IPS-20b (cell line): ENCODE measurements at regions not wholly inside any gene's neighbourhood (a gene's known extent, or its start where the extent isn't known, plus 50 kb on each side); places are given as distances from the start of the nearest gene placed in this dataset.

Experiments
- H3K27ac ChIP-seq: one replicate; pipeline ENCODE4 v1.5.1; 2013; ENCODE audit warnings: low read length
- H3K27me3 ChIP-seq: 2 replicates; pipeline ENCODE4 v1.6.1; 2013; ENCODE audit warnings: mild to moderate bottlenecking, low read length, inconsistent platforms; ENCODE audit not compliant: insufficient read depth
- H3K36me3 ChIP-seq: 2 replicates; pipeline ENCODE4 v1.6.1; 2013; ENCODE audit warnings: low read depth, mild to moderate bottlenecking, inconsistent platforms, low read length, moderate library complexity; ENCODE audit not compliant: insufficient read depth
- H3K4me1 ChIP-seq: 2 replicates; pipeline ENCODE4 v1.6.1; 2013; ENCODE audit warnings: mild to moderate bottlenecking, control low read depth, inconsistent platforms, low read length, moderate library complexity; ENCODE audit not compliant: insufficient read depth
- H3K4me3 ChIP-seq: 2 replicates; pipeline ENCODE4 v1.5.1; 2013; ENCODE audit warnings: mild to moderate bottlenecking, low read length, inconsistent platforms
- H3K9ac ChIP-seq: 2 replicates; pipeline ENCODE4 v1.6.1; 2013; ENCODE audit warnings: low read depth, mild to moderate bottlenecking, inconsistent platforms, low read length, moderate library complexity
- H3K9me3 ChIP-seq: 2 replicates; pipeline ENCODE4 v1.6.1; 2013; ENCODE audit warnings: mild to moderate bottlenecking, low read depth, low read length, inconsistent platforms; ENCODE audit not compliant: insufficient read depth

GRCh38 chr4:136680271-136680670 lies 852.0 kb downstream of the PCDH18 start:
- Histone ChIP-seq H3K27me3 (no peaks in the 10 kb centered on the region), H3K36me3 (no peaks in the 10 kb centered on the region), H3K9me3 (no peaks in the 10 kb centered on the region), H3K9ac (no peak overlapping the region), H3K4me3 (no peak overlapping the region), H3K4me1 (no peaks in the 10 kb centered on the region), H3K27ac (no peak overlapping the region)

GRCh38 chr4:136670265-136670664 lies 862.0 kb downstream of the PCDH18 start:
- H3K4me1 ChIP-seq, result no peaks in the 10 kb centered on the region
- no peaks in the 10 kb centered on the region for H3K27me3 ChIP-seq
- H3K27ac ChIP-seq, result no peak overlapping the region
- no peak overlapping the region for H3K9ac ChIP-seq
- H3K4me3 ChIP-seq, result no peak overlapping the region
- no peaks in the 10 kb centered on the region for H3K9me3 ChIP-seq
- no peaks in the 10 kb centered on the region for H3K36me3 ChIP-seq

GRCh38 chr4:136664988-136665387 lies 867.3 kb downstream of the PCDH18 start:
- Histone ChIP-seq H3K36me3 (no peaks in the 10 kb centered on the region), H3K4me3 (no peak overlapping the region), H3K27ac (no peak overlapping the region), H3K27me3 (no peaks in the 10 kb centered on the region), H3K9me3 (0 out of 2 replicates have a peak, but pooled peaks cover 4% of the 10 kb centered on the region), H3K4me1 (no peaks in the 10 kb centered on the region), H3K9ac (no peak overlapping the region)

- Histone ChIP-seq H3K9ac (no peak overlapping the region), H3K36me3 (no peaks in the 10 kb centered on the region), H3K27ac (no peak overlapping the region), H3K4me3 (no peak overlapping the region), H3K4me1 (no peaks in the 10 kb centered on the region), H3K27me3 (no peaks in the 10 kb centered on the region), H3K9me3 (0 out of 2 replicates have a peak, but pooled peaks cover 5% of the 10 kb centered on the region)
These were observed 869.8 kb downstream of the PCDH18 start for GRCh38 chr4:136662539-136662938.

- H3K36me3 ChIP-seq, result no peaks in the 10 kb centered on the region
- H3K9ac ChIP-seq, result no peak overlapping the region
- no peaks in the 10 kb centered on the region for H3K27me3 ChIP-seq
- H3K9me3 ChIP-seq, result no peaks in the 10 kb centered on the region
- H3K27ac ChIP-seq, result no peak overlapping the region
- H3K4me3 ChIP-seq, result no peak overlapping the region
- no peaks in the 10 kb centered on the region for H3K4me1 ChIP-seq
These were observed 878.5 kb downstream of the PCDH18 start for GRCh38 chr4:136653640-136654406.

- no peak overlapping the region for H3K27ac ChIP-seq
- H3K9me3 ChIP-seq, result no peaks in the 10 kb centered on the region
- no peaks in the 10 kb centered on the region for H3K4me1 ChIP-seq
- no peaks in the 10 kb centered on the region for H3K27me3 ChIP-seq
- no peaks in the 10 kb centered on the region for H3K36me3 ChIP-seq
- H3K4me3 ChIP-seq, result no peak overlapping the region
- no peak overlapping the region for H3K9ac ChIP-seq
These were observed 880.4 kb downstream of the PCDH18 start for GRCh38 chr4:136651932-136652331.

GRCh38 chr4:136651278-136651667 lies 881.0 kb downstream of the PCDH18 start:
- Histone ChIP-seq H3K27ac (no peak overlapping the region), H3K36me3 (no peaks in the 10 kb centered on the region), H3K4me1 (no peaks in the 10 kb centered on the region), H3K9me3 (no peaks in the 10 kb centered on the region), H3K9ac (no peak overlapping the region), H3K27me3 (no peaks in the 10 kb centered on the region), H3K4me3 (no peak overlapping the region)

GRCh38 chr4:136650541-136651277 lies 881.6 kb downstream of the PCDH18 start:
- Histone ChIP-seq H3K4me1 (no peaks in the 10 kb centered on the region), H3K4me3 (no peak overlapping the region), H3K9me3 (no peaks in the 10 kb centered on the region), H3K27me3 (no peaks in the 10 kb centered on the region), H3K9ac (no peak overlapping the region), H3K27ac (no peak overlapping the region), H3K36me3 (no peaks in the 10 kb centered on the region)

- H3K27ac ChIP-seq, result no peak overlapping the region
- no peak overlapping the region for H3K4me3 ChIP-seq
- no peaks in the 10 kb centered on the region; the same call in 1 of the 2 replicates for H3K4me1 ChIP-seq
- H3K9ac ChIP-seq, result no peak overlapping the region
- H3K27me3 ChIP-seq, result no peaks in the 10 kb centered on the region
- H3K9me3 ChIP-seq, result no peaks in the 10 kb centered on the region
- H3K36me3 ChIP-seq, result no peaks in the 10 kb centered on the region
These were observed 888.0 kb downstream of the PCDH18 start for GRCh38 chr4:136644279-136644678.

- Histone ChIP-seq H3K27me3 (no peaks in the 10 kb centered on the region), H3K9me3 (no peaks in the 10 kb centered on the region), H3K4me1 (no peaks in the 10 kb centered on the region; the same call in 1 of the 2 replicates), H3K27ac (no peak overlapping the region), H3K36me3 (no peaks in the 10 kb centered on the region), H3K4me3 (no peak overlapping the region), H3K9ac (no peak overlapping the region)
These were observed 888.9 kb downstream of the PCDH18 start for GRCh38 chr4:136643416-136643815.

- Histone ChIP-seq H3K27me3 (no peaks in the 10 kb centered on the region), H3K9ac (no peak overlapping the region), H3K27ac (no peak overlapping the region), H3K4me3 (no peak overlapping the region), H3K9me3 (no peaks in the 10 kb centered on the region), H3K36me3 (no peaks in the 10 kb centered on the region), H3K4me1 (no peaks in the 10 kb centered on the region)
These were observed 895.1 kb downstream of the PCDH18 start for GRCh38 chr4:136637071-136637777.
